ENCODE measurements at regions not wholly inside any gene's neighbourhood (a gene's known extent, or its start where the extent isn't known, plus 50 kb on each side); places are given as distances from the start of the nearest gene placed in this dataset.

GRCh38 chr21:32096411-32096810 is 182.4 kb downstream of the MIS18A start:
- peak; percentile 68 for DNase-seq
- H3K9me3 ChIP-seq (ENCODE audit: control insufficient read depth, low read depth, low read length) = no peaks in the 10 kb centered on the region
- no peaks in the 10 kb centered on the region for H3K27me3 ChIP-seq (ENCODE audit: insufficient read depth, low read length)
- H3K27me3 Mint-ChIP-seq (ENCODE audit: low read depth) = peaks cover 13% of the 10 kb centered on the region
- H2BK120ac ChIP-seq (ENCODE audit: low read depth, low read length, poor library complexity, severe bottlenecking) = no peak overlapping the region
- H3K36me3 Mint-ChIP-seq (ENCODE audit: insufficient read depth in 1 of 3, low read depth in 3 of 3) = peaks cover 0 to 3% (median 0%) of the 10 kb centered on the region in 3 experiments; a peak in 1 of 7 replicates
- no peak overlapping the region for H3K4me2 ChIP-seq (ENCODE audit: insufficient read depth, insufficient read length, low read length)
- no peaks in the 10 kb centered on the region for H3K4me1 ChIP-seq (ENCODE audit: insufficient read depth, low read length)
- no peak overlapping the region for H4K8ac ChIP-seq (replicated peaks; ENCODE audit: insufficient read length, low read depth, low read length)
- no peak overlapping the region for H2BK12ac ChIP-seq (ENCODE audit: insufficient read length, low read depth, low read length)
- H2BK20ac ChIP-seq (ENCODE audit: low read depth, low read length, poor library complexity, severe bottlenecking) = no peak overlapping the region
- H2BK15ac ChIP-seq (ENCODE audit: low read depth, low read length) = no peak overlapping the region
- no peak overlapping the region for H3K4me3 Mint-ChIP-seq
- H3K9me3 Mint-ChIP-seq = peaks cover 5% of the 10 kb centered on the region in 2 experiments
- no peak overlapping the region for H3K9ac ChIP-seq (ENCODE audit: extremely low read depth, insufficient read length, low read length)
- no peak overlapping the region for H3K56ac ChIP-seq (ENCODE audit: insufficient read length, low read depth, low read length)
- H2AK5ac ChIP-seq (ENCODE audit: insufficient read length, low read length) = no peak overlapping the region
- H3K27ac Mint-ChIP-seq = no peak overlapping the region
- no CpG with 5 or more reads among the region's 3 CpGs for WGBS (ENCODE audit: extremely low coverage, insufficient read length, low lambda C conversion rate)
- no peak overlapping the region for H3K23ac ChIP-seq (ENCODE audit: insufficient read length, low read depth, low read length)
- H3K18ac ChIP-seq (ENCODE audit: insufficient read length, low read depth, low read length) = no peak overlapping the region
- H4K5ac ChIP-seq (ENCODE audit: insufficient read length, low read depth, low read length) = no peak overlapping the region
- H3K27ac ChIP-seq (ENCODE audit: insufficient read length, low read depth, low read length) = no peak overlapping the region
- no peak overlapping the region for H2BK5ac ChIP-seq (ENCODE audit: insufficient read length, low read length)
- no peaks in the 10 kb centered on the region for H4K20me1 ChIP-seq (ENCODE audit: control insufficient read depth, insufficient read depth, insufficient read length)
- H3T11ph ChIP-seq (ENCODE audit: low read length) = no peak overlapping the region
- no peak overlapping the region for H2AFZ ChIP-seq (ENCODE audit: low read length)
- H3K23me2 ChIP-seq (ENCODE audit: insufficient read length, low read depth, low read length, poor library complexity, severe bottlenecking) = no peaks in the 10 kb centered on the region
- H4K91ac ChIP-seq (ENCODE audit: insufficient read length, low read depth, low read length) = no peak overlapping the region
- H3K79me1 ChIP-seq (ENCODE audit: insufficient read depth, low read depth, low read length, poor library complexity, severe bottlenecking) = no peaks in the 10 kb centered on the region
- H3K14ac ChIP-seq (ENCODE audit: insufficient read depth, low read length) = no peak overlapping the region
- H3K4ac ChIP-seq (ENCODE audit: low read depth, low read length) = no peak overlapping the region
- peak; percentile 74 for TF ChIP-seq CTCF (conservative IDR thresholded peaks at IDR 0.05)
- H3K79me2 ChIP-seq (ENCODE audit: insufficient read depth, low read length) = no peaks in the 10 kb centered on the region
- H3K4me1 Mint-ChIP-seq = peaks cover 16 to 32% of the 10 kb centered on the region in 2 experiments
